Heart right ventricle (tissue), 16 donors: ENCODE measurements at regions not wholly inside any gene's neighbourhood (a gene's known extent, or its start where the extent isn't known, plus 50 kb on each side); places are given as distances from the start of the nearest gene placed in this dataset.
"Not testable (repeated sequence)": the region's sequence is repeated elsewhere in the genome, so short reads cannot be mapped to it uniquely, and the experiment has no call there.

Source experiments
- ATAC-seq, 8 donors: fragments of 200-7000 bp; cut with Tn5 transposase; one replicate each; pipeline ENCODE4 v1.9.1; 2020; ENCODE audit warnings: mild to moderate bottlenecking in 8 of 8, moderate library complexity in 8 of 8, moderate number of reproducible peaks in 1 of 8
- DNase-seq, 2 donors: peaks; one replicate each; pipeline ENCODE4 v3.0.0-alpha.2; 2020
- H3K27ac ChIP-seq, 10 donors: fragments of 200-600 bp; sonication (generic) in 2 of 10; one replicate each; pipeline versions ENCODE4 v1.5.0 to v1.8.0; 2020 to 2022; ENCODE audit warnings: mild to moderate bottlenecking in 3 of 10
- H3K27me3 ChIP-seq, 7 donors: fragments of 200-600 bp; one replicate each; pipeline ENCODE4 v1.8.0; 2021 to 2022; ENCODE audit warnings: mild to moderate bottlenecking in 2 of 7
- H3K36me3 ChIP-seq, 9 donors: fragments of 200-600 bp; sonication (generic) in 1 of 9; one replicate each; pipeline versions ENCODE4 v1.5.0 to v1.8.0; 2020 to 2022; ENCODE audit warnings: mild to moderate bottlenecking in 2 of 9
- H3K4me1 ChIP-seq, 9 donors: fragments of 200-600 bp; sonication (generic) in 1 of 9; one replicate each; pipeline versions ENCODE4 v1.5.0 to v1.8.0; 2020 to 2022; ENCODE audit warnings: mild to moderate bottlenecking in 4 of 9
- H3K4me3 ChIP-seq, 10 donors: fragments of 200-600 bp; sonication (generic) in 2 of 10; one replicate each; pipeline versions ENCODE4 v1.5.0 to v1.8.0; 2020 to 2022; ENCODE audit warnings: mild to moderate bottlenecking in 7 of 10, moderate library complexity in 2 of 10
- H3K9me3 ChIP-seq, 11 donors: fragments of 200-600 bp in 10 of 11; sonication (generic) in 2 of 11; one replicate each; pipeline versions ENCODE4 v1.5.0 to v1.8.0; 2013 to 2022; ENCODE audit warnings: mild to moderate bottlenecking in 2 of 11, control low read depth in 1 of 11, moderate library complexity in 1 of 11
- WGBS, 2 donors: extraction: QIAGEN DNeasy Blood & Tissue Kit; methylation state at CpG; one replicate each; pipeline ENCODE4 v1.1.7; 2013; ENCODE audit warnings: inconsistent platforms in 1 of 2; 5-methylcytosine and 5-hydroxymethylcytosine counted together
- intact Hi-C, 10 donors: fragments of 100-400 bp; cut with DNase I; formaldehyde crosslinking; loops; one replicate each; pipeline versions ENCODE4 v1.11.1 to v1.14.2; 2022
- TF ChIP-seq, protein P1 (sequence below), 9 donors: fragments of 200-600 bp; sonication (generic) in 2 of 9; IDR thresholded peaks; one replicate each; pipeline versions ENCODE4 v1.5.0 to v1.8.0; 2021 to 2022; ENCODE audit warnings: antibody characterized with exemption in 9 of 9, mild to moderate bottlenecking in 5 of 9, moderate library complexity in 1 of 9
- donor health status: Arrhythmogenic right ventricular cardiomyopathy.
- donor health status: ischemic (EF 13 %, LVEDD 7.1; RV severe dilation, severe dysfunction).
- donor health status: healthy with polysubstance abuse.
- donor health status: DM: no; HTN: yes; CAD: no.
- donor health status: DM: no; HTN: no; CAD: no.
- donor health status: ischemic (EF 25% LVEDD 6.9; RV normal size, moderate dysfunction).
- donor health status: ischemic (EF 25% LVEDD 5.7; RV mildly dilated, moderate dysfunction).
- donor health status: healthy.
- donor health status: DM: yes; HTN: yes; CAD: no.
- donor health status: Ischemic cardiomyopathy.
- donor health status: ischemic (EF 35%, LVEDD 5.7; RV mildly dilated, moderate dysfunction).
- donor health status: nonischemic (EF 11% LVEDD 7.7; RV severe dilation, severe dysfunction).
- donor health status: DM: yes; HTN: yes; CAD: no.
- donor health status: PGD.
- donor health status: ischemic (EF 29% LVEDD 5.4; RV normal size, mild dysfunction).
- donor health status: nonischemic (EF 23%, LVEDD 6.1; RV moderate dilation, normal function).

DNA sequence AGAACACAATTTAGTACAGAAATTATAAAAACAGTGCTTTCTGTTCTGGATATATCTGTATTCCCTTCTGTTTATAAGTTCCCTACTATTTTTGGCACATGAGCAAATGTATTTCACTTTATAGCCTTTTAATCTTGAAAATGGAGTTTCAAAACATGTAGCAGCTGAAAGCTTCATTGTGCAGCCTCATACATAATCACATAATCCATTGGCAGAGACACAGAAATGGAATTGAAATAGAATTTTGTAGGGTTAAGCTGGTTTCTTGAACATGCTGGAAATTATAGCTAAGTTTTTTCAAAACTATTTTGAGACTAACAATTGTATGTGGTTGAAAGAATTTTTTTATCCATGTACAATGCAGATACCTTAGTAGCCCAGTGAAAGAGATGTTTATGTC, 614.3 kb upstream of the MDGA2 start:
- H3K9me3 ChIP-seq, result peaks cover 0 to 16% (median 0%) of the 10 kb centered on the region in 11 donors
- no peak overlapping the region for H3K27ac ChIP-seq
- DNase-seq (no peak), ATAC-seq (no peak)
- no peaks in the 10 kb centered on the region for H3K36me3 ChIP-seq
- intact Hi-C loops, result no loop called here
- no peaks in the 10 kb centered on the region for H3K4me1 ChIP-seq
- H3K27me3 ChIP-seq, result no peaks in the 10 kb centered on the region
- TF ChIP-seq, protein P1, sequence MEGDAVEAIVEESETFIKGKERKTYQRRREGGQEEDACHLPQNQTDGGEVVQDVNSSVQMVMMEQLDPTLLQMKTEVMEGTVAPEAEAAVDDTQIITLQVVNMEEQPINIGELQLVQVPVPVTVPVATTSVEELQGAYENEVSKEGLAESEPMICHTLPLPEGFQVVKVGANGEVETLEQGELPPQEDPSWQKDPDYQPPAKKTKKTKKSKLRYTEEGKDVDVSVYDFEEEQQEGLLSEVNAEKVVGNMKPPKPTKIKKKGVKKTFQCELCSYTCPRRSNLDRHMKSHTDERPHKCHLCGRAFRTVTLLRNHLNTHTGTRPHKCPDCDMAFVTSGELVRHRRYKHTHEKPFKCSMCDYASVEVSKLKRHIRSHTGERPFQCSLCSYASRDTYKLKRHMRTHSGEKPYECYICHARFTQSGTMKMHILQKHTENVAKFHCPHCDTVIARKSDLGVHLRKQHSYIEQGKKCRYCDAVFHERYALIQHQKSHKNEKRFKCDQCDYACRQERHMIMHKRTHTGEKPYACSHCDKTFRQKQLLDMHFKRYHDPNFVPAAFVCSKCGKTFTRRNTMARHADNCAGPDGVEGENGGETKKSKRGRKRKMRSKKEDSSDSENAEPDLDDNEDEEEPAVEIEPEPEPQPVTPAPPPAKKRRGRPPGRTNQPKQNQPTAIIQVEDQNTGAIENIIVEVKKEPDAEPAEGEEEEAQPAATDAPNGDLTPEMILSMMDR (IDR thresholded peaks at IDR 0.05), result no peak
- no peak overlapping the region for H3K4me3 ChIP-seq

DNA sequence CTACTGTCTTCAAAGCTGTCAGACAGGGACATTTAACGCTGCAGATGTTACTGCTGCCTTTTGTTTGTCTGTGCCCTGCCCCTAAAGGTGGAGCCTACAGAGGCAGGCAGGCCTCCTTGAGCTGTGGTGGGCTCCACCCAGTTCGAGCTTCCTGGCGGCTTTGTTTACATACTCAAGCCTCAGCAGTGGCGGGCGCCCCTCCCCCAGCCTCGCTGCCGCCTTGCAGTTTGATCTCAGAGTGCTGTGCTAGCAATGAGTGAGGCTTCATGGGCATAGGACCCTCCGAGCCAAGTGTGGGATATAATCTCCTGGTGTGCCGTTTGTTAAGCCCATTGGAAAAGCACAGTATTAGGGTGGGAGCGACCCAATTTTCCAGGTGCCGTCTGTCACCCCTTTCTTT, 609.8 kb upstream of the MDGA2 start:
- H3K36me3 ChIP-seq, ATAC-seq, H3K27ac ChIP-seq, H3K27me3 ChIP-seq, intact Hi-C loops, H3K4me1 ChIP-seq, DNase-seq, H3K4me3 ChIP-seq: not testable (repeated sequence)
- 83 to 87% methylated on average over 11 of the region's 11 CpGs for WGBS, 2 donors
- H3K9me3 ChIP-seq, result peaks cover 0 to 17% (median 0%) of the 10 kb centered on the region in 11 donors

DNA sequence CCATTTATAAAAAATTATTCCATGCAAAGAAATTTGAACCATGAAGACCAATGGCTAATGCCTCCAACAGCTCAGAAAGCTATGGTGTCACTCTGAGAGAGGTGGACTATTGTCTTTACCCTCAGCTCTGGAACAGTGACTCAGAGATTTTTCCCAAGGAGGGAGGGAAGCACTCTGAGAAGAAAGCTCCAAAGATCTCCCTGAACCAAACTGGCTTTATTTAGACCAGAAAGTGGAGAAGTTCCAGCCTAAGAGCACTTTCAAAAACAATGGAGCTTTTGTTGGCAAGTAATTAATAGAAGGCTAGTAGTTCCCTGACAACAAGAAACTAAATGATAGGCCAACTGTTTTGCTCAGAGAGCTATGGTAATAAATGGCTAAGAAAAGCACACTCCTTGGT, 599.9 kb upstream of the MDGA2 start:
- no peaks in the 10 kb centered on the region for H3K27me3 ChIP-seq
- H3K4me3 ChIP-seq, result no peak overlapping the region
- peak in 3 of 8 donors; percentile 29 to 58 (median 38) for ATAC-seq
- TF ChIP-seq, protein P1 (IDR thresholded peaks at IDR 0.05), result no peak
- H3K27ac ChIP-seq, result no peak overlapping the region
- no peaks in the 10 kb centered on the region for H3K4me1 ChIP-seq
- H3K9me3 ChIP-seq, result peaks cover 0 to 28% (median 7%) of the 10 kb centered on the region in 11 donors
- DNase-seq, result no peak
- intact Hi-C loops, result no loop called here
- H3K36me3 ChIP-seq, result no peaks in the 10 kb centered on the region

DNA sequence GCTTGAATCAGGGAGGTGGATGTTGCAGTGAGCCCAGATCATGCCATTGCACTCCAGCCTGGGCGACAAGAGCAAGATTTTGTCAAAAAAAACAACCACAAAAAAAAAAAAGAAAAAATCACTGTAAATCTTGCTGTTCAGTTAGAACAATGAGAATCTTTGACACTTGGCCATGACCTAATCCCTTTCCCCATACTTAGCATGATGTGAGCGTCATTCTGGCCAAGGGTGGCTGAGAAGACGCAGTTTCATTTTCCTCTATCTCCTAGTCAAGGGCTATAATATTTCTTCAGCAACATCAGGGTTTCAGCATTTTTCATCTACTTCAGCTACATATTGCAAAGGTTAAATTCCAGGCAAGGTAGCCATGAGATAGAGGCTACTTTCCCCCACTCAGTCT, 599.4 kb upstream of the MDGA2 start:
- peak in 2 of 8 donors; percentile 46 to 49 for ATAC-seq
- intact Hi-C loops, result no loop called here
- H3K27ac ChIP-seq, result no peak overlapping the region
- DNase-seq, result no peak
- 77 to 78% methylated on average over 3 of the region's 3 CpGs for WGBS, 2 donors
- H3K27me3 ChIP-seq, result no peaks in the 10 kb centered on the region
- no peak overlapping the region for H3K4me3 ChIP-seq
- H3K36me3 ChIP-seq, result no peaks in the 10 kb centered on the region
- peaks cover 0 to 28% (median 7%) of the 10 kb centered on the region in 11 donors for H3K9me3 ChIP-seq
- no peaks in the 10 kb centered on the region for H3K4me1 ChIP-seq
- TF ChIP-seq, protein P1 (IDR thresholded peaks at IDR 0.05), result no peak

DNA sequence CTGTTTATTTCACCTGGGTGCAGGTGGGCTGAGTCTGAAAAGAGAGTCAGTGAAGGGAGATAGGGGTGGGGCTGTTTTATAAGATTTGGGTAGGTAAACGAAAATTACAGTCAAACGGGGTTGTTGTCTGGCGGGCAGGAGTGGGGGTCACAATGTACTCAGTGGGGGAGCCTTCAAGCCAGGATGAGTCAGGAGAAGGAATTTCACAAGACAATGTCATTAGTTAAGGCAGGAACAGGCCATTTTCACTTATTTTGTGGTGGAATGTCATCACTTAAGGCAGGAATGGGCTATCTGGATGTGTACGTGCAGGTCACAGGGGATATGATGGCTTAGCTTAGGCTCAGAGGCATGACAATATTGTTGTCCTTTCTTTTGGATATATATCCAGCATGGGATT, 592.5 kb upstream of the MDGA2 start:
- H3K27ac ChIP-seq, H3K27me3 ChIP-seq, H3K9me3 ChIP-seq, H3K4me3 ChIP-seq, ATAC-seq, H3K36me3 ChIP-seq, intact Hi-C loops, H3K4me1 ChIP-seq, DNase-seq: not testable (repeated sequence)
- 49% methylated on average over 4 of the region's 4 CpGs for WGBS, 2 donors

DNA sequence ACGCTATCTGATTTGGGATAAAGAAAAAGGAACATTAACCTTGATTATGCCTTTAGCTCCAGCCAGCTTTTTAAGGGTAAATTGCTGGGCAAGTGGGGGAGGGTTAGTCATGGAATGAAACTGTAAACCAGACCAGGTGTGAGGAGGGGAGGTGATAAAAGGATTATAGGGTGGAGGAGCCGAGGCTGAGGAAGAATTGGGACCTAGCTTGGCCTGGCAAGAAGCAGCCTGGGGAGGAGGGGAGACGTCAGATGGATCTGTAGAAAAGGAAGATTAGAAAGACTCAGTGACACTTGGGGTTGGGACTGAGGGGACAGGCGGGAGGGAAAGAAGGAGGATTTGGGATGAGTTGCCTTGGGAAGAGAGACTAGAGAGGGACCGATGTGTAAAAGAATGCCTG, 590.8 kb upstream of the MDGA2 start:
- whole genome bisulfite sequencing, 2 donors, result 32 to 49% methylated on average over 5 of the region's 5 CpGs
- H3K27me3 ChIP-seq, H3K4me3 ChIP-seq, ATAC-seq, H3K27ac ChIP-seq, H3K9me3 ChIP-seq, DNase-seq, H3K36me3 ChIP-seq, H3K4me1 ChIP-seq, intact Hi-C loops: not testable (repeated sequence)
